IMR-90 (cell line): ENCODE measurements at regions not wholly inside any gene's neighbourhood (a gene's known extent, or its start where the extent isn't known, plus 50 kb on each side); places are given as distances from the start of the nearest gene placed in this dataset.

ENCODE experiments used
- ATAC-seq: fragments of 200-7000 bp; cut with Tn5 transposase; 2 replicates; pipeline ENCODE4 v1.9.1; 2020; ENCODE audit warnings: low read depth, mild to moderate bottlenecking, moderate library complexity
- BruUV-seq: library from RNA; stranded (reverse); fragments of 400-500 nt; replicated peaks from 2 replicates; lab custom pipeline; 2021; lab: Mats Ljungman, UMichigan
- CTCF ChIA-PET: fragments of 300-600 bp; formaldehyde crosslinking; extraction: SDS; loops from one replicate; lab custom pipeline; 2021; ENCODE audit warnings: antibody characterized with exemption; lab: Yijun Ruan, JAX
- POLR2A ChIA-PET: fragments of 300-600 bp; sonication (Branson Sonifier 250); formaldehyde crosslinking; loops from one replicate; lab custom pipeline; 2022; ENCODE audit warnings: antibody characterized with exemption; ENCODE audit not compliant: unreplicated experiment; lab: Charles Lee
- DNase-seq: peaks from one replicate; pipeline ENCODE4 v3.0.0; 2013
- H2AFZ ChIP-seq: replicated peaks from 2 replicates; pipeline ENCODE3; 2013; ENCODE audit warnings: low read length, mild to moderate bottlenecking; ENCODE audit not compliant: poor library complexity
- H2AK5ac ChIP-seq: 2 replicates; pipeline ENCODE4 v1.6.1; 2013; ENCODE audit warnings: low read depth, low read length, inconsistent platforms
- H2AK9ac ChIP-seq: replicated peaks from 2 replicates; pipeline ENCODE3; 2013; ENCODE audit warnings: mild to moderate bottlenecking, low read depth, low read length, moderate library complexity; ENCODE audit not compliant: poor library complexity
- H2BK120ac ChIP-seq: 2 replicates; pipeline ENCODE4 v1.6.1; 2013; ENCODE audit warnings: low read depth, low read length, inconsistent platforms
- H2BK15ac ChIP-seq: 3 replicates; pipeline ENCODE4 v1.6.1; 2013; ENCODE audit warnings: low read depth, low read length, inconsistent platforms
- H2BK20ac ChIP-seq: 2 replicates; pipeline ENCODE4 v1.6.1; 2013; ENCODE audit warnings: low read depth, mild to moderate bottlenecking, inconsistent platforms, low read length, moderate library complexity
- H2BK5ac ChIP-seq: 2 replicates; pipeline ENCODE4 v1.6.1; 2013; ENCODE audit warnings: mild to moderate bottlenecking, low read depth, low read length, inconsistent platforms; ENCODE audit not compliant: poor library complexity, severe bottlenecking
- H3K14ac ChIP-seq: replicated peaks from 2 replicates; pipeline ENCODE4 v1.6.1; 2013; ENCODE audit warnings: low read depth, low read length, inconsistent platforms
- H3K18ac ChIP-seq: 2 replicates; pipeline ENCODE4 v1.6.1; 2013; ENCODE audit warnings: low read depth, low read length, control low read depth
- H3K23ac ChIP-seq: 2 replicates; pipeline ENCODE4 v1.6.1; 2013; ENCODE audit warnings: low read depth, low read length, inconsistent platforms
- H3K27ac ChIP-seq: 2 replicates; pipeline ENCODE4 v1.5.1; 2013; ENCODE audit warnings: mild to moderate bottlenecking, control low read depth, low read length; ENCODE audit not compliant: insufficient read depth
- H3K27me3 ChIP-seq: 2 replicates; pipeline ENCODE4 v1.6.1; 2013; ENCODE audit warnings: low read length; ENCODE audit not compliant: control insufficient read depth, insufficient read depth
- H3K36me3 ChIP-seq: 2 replicates; pipeline ENCODE4 v1.6.1; 2013; ENCODE audit warnings: low read length, mixed read lengths; ENCODE audit not compliant: control insufficient read depth, insufficient read depth
- H3K4ac ChIP-seq: 2 replicates; pipeline ENCODE4 v1.6.1; 2013; ENCODE audit warnings: low read depth, low read length, inconsistent platforms
- H3K4me1 ChIP-seq: 2 replicates; pipeline ENCODE4 v1.6.1; 2013; ENCODE audit warnings: low read length, mixed read lengths; ENCODE audit not compliant: control insufficient read depth, insufficient read depth
- H3K4me2 ChIP-seq: 2 replicates; pipeline ENCODE4 v1.6.1; 2013; ENCODE audit warnings: low read depth, mild to moderate bottlenecking, control low read depth, low read length, moderate library complexity
- H3K4me3 ChIP-seq: 2 replicates; pipeline ENCODE4 v1.5.1; 2013; ENCODE audit warnings: low read depth, mild to moderate bottlenecking, control low read depth, low read length, moderate library complexity; ENCODE audit not compliant: insufficient read depth
- H3K56ac ChIP-seq: 2 replicates; pipeline ENCODE4 v1.6.1; 2013; ENCODE audit warnings: low read length, inconsistent platforms; ENCODE audit not compliant: insufficient read depth; ENCODE audit errors: extremely low read depth
- H3K79me1 ChIP-seq, 2 experiments: 2 replicates each; pipeline ENCODE4 v1.6.1; 2013; ENCODE audit warnings: low read length in 2 of 2, inconsistent platforms in 1 of 2, low read depth in 1 of 2
- H3K9ac ChIP-seq: 2 replicates; pipeline ENCODE4 v1.6.1; 2013; ENCODE audit warnings: low read depth, low read length, control low read depth
- H3K9me1 ChIP-seq: 2 replicates; pipeline ENCODE4 v1.6.1; 2013; ENCODE audit warnings: low read length, inconsistent platforms; ENCODE audit not compliant: insufficient read depth
- H3K9me3 ChIP-seq: 2 replicates; pipeline ENCODE4 v1.6.1; 2013; ENCODE audit warnings: low read length; ENCODE audit not compliant: control insufficient read depth, insufficient read depth
- H4K20me1 ChIP-seq: 2 replicates; pipeline ENCODE4 v1.6.1; 2013; ENCODE audit warnings: low read length, inconsistent platforms; ENCODE audit not compliant: insufficient read depth
- H4K5ac ChIP-seq: 2 replicates; pipeline ENCODE4 v1.6.1; 2013; ENCODE audit warnings: mild to moderate bottlenecking, low read depth, low read length, control low read depth
- H4K8ac ChIP-seq, 2 experiments: 2 replicates each; pipeline ENCODE4 v1.6.1; 2013; ENCODE audit warnings: low read depth in 2 of 2, low read length in 2 of 2, control low read depth in 1 of 2, inconsistent platforms in 1 of 2
- H4K91ac ChIP-seq: 2 replicates; pipeline ENCODE4 v1.6.1; 2013; ENCODE audit warnings: low read depth, low read length, inconsistent platforms; ENCODE audit not compliant: insufficient read depth
- SMC3 ChIP-seq: fragments of 150-350 bp; IDR thresholded peaks from 2 replicates; pipeline ENCODE4 v1.6.1; 2016; ENCODE audit warnings: low read depth, mild to moderate bottlenecking, antibody characterized with exemption, low read length, moderate library complexity
- WGBS, 2 experiments: methylation state at CpG; one replicate each; pipeline versions ENCODE4 v1.1.5 to v1.1.7; 2013; ENCODE audit warnings: missing lambda C conversion rate in 2 of 2; ENCODE audit not compliant: insufficient read length in 1 of 2; ENCODE audit errors: extremely low coverage in 2 of 2; 5-methylcytosine and 5-hydroxymethylcytosine counted together
- dilution Hi-C: fragments of 300-500 bp; cut with HindIII; formaldehyde crosslinking; loops from one replicate; pipeline ENCODE4 v1.14.3; 2018; ENCODE audit warnings: low sequenced_read_pairs; ENCODE audit not compliant: unreplicated experiment
- in situ Hi-C: fragments of 300-500 bp; cut with MboI; formaldehyde crosslinking; loops from 3 replicates; pipeline ENCODE4 v1.14.3; 2019; ENCODE audit warnings: low sequenced_read_pairs, inconsistent platforms, mixed read lengths
- intact Hi-C: fragments of 100-400 bp; cut with micrococcal nuclease; formaldehyde crosslinking; loops from 2 replicates; pipeline ENCODE4 v1.10.0; 2022

- ChIA-PET POLR2A (no interaction called here), CTCF (no interaction called here)
- Histone ChIP-seq H3K9me3 (no peaks in the 10 kb centered on the region), H3K27ac (no peak overlapping the region), H3K56ac (no peak overlapping the region), H2AK5ac (no peak overlapping the region), H2AFZ (no peak overlapping the region), H3K9ac (no peak overlapping the region), H3K4me2 (no peak overlapping the region), H3K9me1 (no peaks in the 10 kb centered on the region), H3K79me1 (no peaks in the 10 kb centered on the region), H2BK20ac (no peak overlapping the region), H4K91ac (no peak overlapping the region), H2AK9ac (no peak overlapping the region), H3K27me3 (no peaks in the 10 kb centered on the region; the same call in 1 of the 2 replicates), H3K36me3 (no peaks in the 10 kb centered on the region), H2BK5ac (no peak overlapping the region), H2BK120ac (no peak overlapping the region), H4K8ac (no peak overlapping the region), H3K18ac (no peak overlapping the region), H3K4me3 (no peak overlapping the region), H4K5ac (no peak overlapping the region), H3K4me1 (no peaks in the 10 kb centered on the region), H2BK15ac (no peak overlapping the region), H3K23ac (no peak overlapping the region), H4K20me1 (no peaks in the 10 kb centered on the region), H3K14ac (no peak overlapping the region), H3K4ac (no peak overlapping the region)
- DNase-seq (no peak), ATAC-seq (no peak)
- TF ChIP-seq SMC3 = no peak
- intact Hi-C loops (no loop called here), dilution Hi-C loops (no loop called here), in situ Hi-C loops (no loop called here)
- BruUV-seq = no TSS peak
- WGBS, 2 experiments = no CpG with 5 or more reads among the region's 4 CpGs
Measured at GRCh38 chr6:49088631-49089030, 374.4 kb downstream of the MMUT start.
